ENCODE measurements at regions not wholly inside any gene's neighbourhood (a gene's known extent, or its start where the extent isn't known, plus 50 kb on each side); places are given as distances from the start of the nearest gene placed in this dataset.

GRCh38 chr7:108875139-108875538 lies 305.5 kb downstream of the DNAJB9 start:
- CTCF ChIA-PET: no interaction called here
- no peaks in the 10 kb centered on the region for H3F3A ChIP-seq (ENCODE audit: low read length, unreplicated experiment)
- H3K79me2 ChIP-seq (ENCODE audit: low read length): no peaks in the 10 kb centered on the region
- no peaks in the 10 kb centered on the region for H3K4me1 ChIP-seq (ENCODE audit: insufficient read depth, low read length)
- no peaks in the 10 kb centered on the region for H4K20me1 ChIP-seq (ENCODE audit: low read length)
- H3K4me2 ChIP-seq (ENCODE audit: low read length): no peak overlapping the region
- TF ChIP-seq EZH2 (IDR thresholded peaks at IDR 0.05; ENCODE audit: low read length, unreplicated experiment) (no peak), CTCF (conservative IDR thresholded peaks at IDR 0.05; ENCODE audit: low read depth, low read length) (peak; percentile 55)
- H3K9me3 ChIP-seq (ENCODE audit: low read length): no peaks in the 10 kb centered on the region
- POLR2A ChIA-PET (ENCODE audit: unreplicated experiment): no interaction called here
- no peaks in the 10 kb centered on the region for H3K36me3 ChIP-seq (ENCODE audit: low read depth, low read length)
- no peak overlapping the region for H2AFZ ChIP-seq (ENCODE audit: low read length)
- DNase-seq: peak; percentile 41
- no peak overlapping the region for H3K9ac ChIP-seq (ENCODE audit: low read length)
- no peak overlapping the region for H3K27ac ChIP-seq (ENCODE audit: low read length)
- intact Hi-C loops (cut with micrococcal nuclease): loop anchor here (5.0 kb wide), 1 partner anchor 263 kb away; no protein-coding TSS in a partner anchor
- no peak for ATAC-seq
- H3K27me3 ChIP-seq (ENCODE audit: low read length): no peaks in the 10 kb centered on the region
- BruUV-seq (replicated peaks): no TSS peak
- H3K4me3 ChIP-seq (ENCODE audit: low read length): no peak overlapping the region
- no peaks in the 10 kb centered on the region for H3K9me2 ChIP-seq (replicated peaks; ENCODE audit: low read length)

GRCh38 chr7:108890862-108891261 lies 321.2 kb downstream of the DNAJB9 start:
- H3F3A ChIP-seq (ENCODE audit: low read length, unreplicated experiment): no peaks in the 10 kb centered on the region
- CTCF ChIA-PET: no interaction called here
- no peaks in the 10 kb centered on the region for H4K20me1 ChIP-seq (ENCODE audit: low read length)
- H3K27ac ChIP-seq (ENCODE audit: low read length): no peak overlapping the region
- H3K36me3 ChIP-seq (ENCODE audit: low read depth, low read length): no peaks in the 10 kb centered on the region
- no peak overlapping the region for H2AFZ ChIP-seq (ENCODE audit: low read length)
- no peaks in the 10 kb centered on the region for H3K9me2 ChIP-seq (replicated peaks; ENCODE audit: low read length)
- no peak overlapping the region for H3K4me3 ChIP-seq (ENCODE audit: low read length)
- no peak overlapping the region for H3K4me2 ChIP-seq (ENCODE audit: low read length)
- no peaks in the 10 kb centered on the region for H3K79me2 ChIP-seq (ENCODE audit: low read length)
- POLR2A ChIA-PET (ENCODE audit: unreplicated experiment): no interaction called here
- H3K4me1 ChIP-seq (ENCODE audit: insufficient read depth, low read length): no peaks in the 10 kb centered on the region
- H3K9me3 ChIP-seq (ENCODE audit: low read length): no peaks in the 10 kb centered on the region
- ATAC-seq (no peak), DNase-seq (no peak)
- no peaks in the 10 kb centered on the region for H3K27me3 ChIP-seq (ENCODE audit: low read length)
- intact Hi-C loops (cut with micrococcal nuclease): no loop called here
- BruUV-seq (replicated peaks): no TSS peak
- TF ChIP-seq EZH2phosphoT487 (IDR thresholded peaks at IDR 0.05; ENCODE audit: borderline replicate concordance, low read length) (no peak), EZH2 (IDR thresholded peaks at IDR 0.05; ENCODE audit: low read length, unreplicated experiment) (no peak), CTCF (conservative IDR thresholded peaks at IDR 0.05; ENCODE audit: low read depth, low read length) (no peak)
- no peak overlapping the region for H3K9ac ChIP-seq (ENCODE audit: low read length)

GRCh38 chr7:108908456-108908855 lies 338.8 kb downstream of the DNAJB9 start:
- Histone ChIP-seq H4K20me1 (ENCODE audit: low read length) (no peaks in the 10 kb centered on the region), H3K27me3 (ENCODE audit: low read length) (no peaks in the 10 kb centered on the region), H3K27ac (ENCODE audit: low read length) (no peak overlapping the region), H3F3A (ENCODE audit: low read length, unreplicated experiment) (no peaks in the 10 kb centered on the region), H3K9ac (ENCODE audit: low read length) (no peak overlapping the region), H3K79me2 (ENCODE audit: low read length) (no peaks in the 10 kb centered on the region), H2AFZ (ENCODE audit: low read length) (no peak overlapping the region), H3K9me2 (replicated peaks; ENCODE audit: low read length) (no peaks in the 10 kb centered on the region), H3K4me3 (ENCODE audit: low read length) (no peak overlapping the region), H3K36me3 (ENCODE audit: low read depth, low read length) (no peaks in the 10 kb centered on the region), H3K9me3 (ENCODE audit: low read length) (no peaks in the 10 kb centered on the region), H3K4me1 (ENCODE audit: insufficient read depth, low read length) (no peaks in the 10 kb centered on the region), H3K4me2 (ENCODE audit: low read length) (no peak overlapping the region)
- ChIA-PET CTCF (no interaction called here), POLR2A (ENCODE audit: unreplicated experiment) (no interaction called here)
- ATAC-seq (no peak), DNase-seq (no peak)
- no TSS peak for BruUV-seq (replicated peaks)
- no peak for TF ChIP-seq CTCF (conservative IDR thresholded peaks at IDR 0.05; ENCODE audit: low read depth, low read length)
- no peak for TF ChIP-seq EZH2phosphoT487 (IDR thresholded peaks at IDR 0.05; ENCODE audit: borderline replicate concordance, low read length)
- TF ChIP-seq EZH2 (IDR thresholded peaks at IDR 0.05; ENCODE audit: low read length, unreplicated experiment): no peak
- intact Hi-C loops (cut with micrococcal nuclease): no loop called here

All from PC-3 (cell line).